Neural crest cell (in vitro differentiated cells): ENCODE measurements at regions not wholly inside any gene's neighbourhood (a gene's known extent, or its start where the extent isn't known, plus 50 kb on each side); places are given as distances from the start of the nearest gene placed in this dataset.

Source experiments
- DNase-seq: peaks from one replicate; pipeline ENCODE4 v3.0.0; 2021; ENCODE audit warnings: low read depth, mixed read lengths, low spot score
- H3K27ac Mint-ChIP-seq: one replicate; pipeline ENCODE4 v1.8.0; 2021; ENCODE audit warnings: mild to moderate bottlenecking, mixed read lengths; ENCODE audit not compliant: unreplicated experiment
- H3K27me3 Mint-ChIP-seq: 2 replicates; pipeline ENCODE4 v1.8.0; 2021; ENCODE audit warnings: low read depth, mild to moderate bottlenecking, mixed read lengths
- H3K36me3 Mint-ChIP-seq: 2 replicates; pipeline ENCODE4 v1.8.0; 2021; ENCODE audit warnings: low read depth, mild to moderate bottlenecking, mixed read lengths
- H3K4me1 Mint-ChIP-seq: 2 replicates; pipeline ENCODE4 v1.8.0; 2021; ENCODE audit warnings: mixed read lengths
- H3K4me3 Mint-ChIP-seq: one replicate; pipeline ENCODE4 v1.8.0; 2021; ENCODE audit warnings: mild to moderate bottlenecking, mixed read lengths
- H3K9me3 Mint-ChIP-seq: 2 replicates; pipeline ENCODE4 v1.8.0; 2021; ENCODE audit warnings: mixed read lengths
- CTCF ChIP-seq: fragments of 200-600 bp; sonication (generic); conservative IDR thresholded peaks from 2 replicates; pipeline ENCODE4 v1.5.0; 2021; ENCODE audit warnings: antibody characterized with exemption, mild to moderate bottlenecking

GRCh38 chr12:114226241-114226928, 179.6 kb downstream of the TBX5 start:
- Mint-ChIP-seq H3K36me3 (no peaks in the 10 kb centered on the region), H3K27ac (no peak overlapping the region), H3K4me3 (no peak overlapping the region), H3K4me1 (no peaks in the 10 kb centered on the region), H3K27me3 (peaks cover 90% of the 10 kb centered on the region), H3K9me3 (no peaks in the 10 kb centered on the region)
- no peak for DNase-seq
- TF ChIP-seq CTCF: no peak

GRCh38 chr12:114221957-114222630, 183.8 kb downstream of the TBX5 start:
- H3K4me1 Mint-ChIP-seq: no peaks in the 10 kb centered on the region
- DNase-seq: no peak
- no peaks in the 10 kb centered on the region for H3K9me3 Mint-ChIP-seq
- no peak overlapping the region for H3K27ac Mint-ChIP-seq
- no peak for TF ChIP-seq CTCF
- H3K27me3 Mint-ChIP-seq: peaks cover 92% of the 10 kb centered on the region
- H3K4me3 Mint-ChIP-seq: no peak overlapping the region
- no peaks in the 10 kb centered on the region for H3K36me3 Mint-ChIP-seq

- no peak overlapping the region for H3K4me3 Mint-ChIP-seq
- peaks cover 95% of the 10 kb centered on the region for H3K27me3 Mint-ChIP-seq
- no peaks in the 10 kb centered on the region for H3K9me3 Mint-ChIP-seq
- H3K27ac Mint-ChIP-seq: no peak overlapping the region
- DNase-seq: no peak
- H3K36me3 Mint-ChIP-seq: no peaks in the 10 kb centered on the region
- no peaks in the 10 kb centered on the region for H3K4me1 Mint-ChIP-seq
- no peak for TF ChIP-seq CTCF
Measured at GRCh38 chr12:114221136-114221833, 184.7 kb downstream of the TBX5 start.

GRCh38 chr12:114220311-114220710, 185.6 kb downstream of the TBX5 start:
- H3K4me3 Mint-ChIP-seq: no peak overlapping the region
- H3K4me1 Mint-ChIP-seq: no peaks in the 10 kb centered on the region
- TF ChIP-seq CTCF: no peak
- peaks cover 95% of the 10 kb centered on the region for H3K27me3 Mint-ChIP-seq
- no peaks in the 10 kb centered on the region for H3K9me3 Mint-ChIP-seq
- H3K27ac Mint-ChIP-seq: no peak overlapping the region
- no peaks in the 10 kb centered on the region for H3K36me3 Mint-ChIP-seq
- DNase-seq: no peak

- Mint-ChIP-seq H3K36me3 (no peaks in the 10 kb centered on the region), H3K9me3 (no peaks in the 10 kb centered on the region), H3K27ac (no peak overlapping the region), H3K4me3 (no peak overlapping the region), H3K4me1 (no peaks in the 10 kb centered on the region), H3K27me3 (peaks cover 94% of the 10 kb centered on the region)
- no peak for DNase-seq
- no peak for TF ChIP-seq CTCF
Measured at GRCh38 chr12:114218136-114218535, 187.8 kb downstream of the TBX5 start.
